Body of pancreas (tissue), 4 donors: ENCODE measurements at regions not wholly inside any gene's neighbourhood (a gene's known extent, or its start where the extent isn't known, plus 50 kb on each side); places are given as distances from the start of the nearest gene placed in this dataset.

Source experiments
- POLR2A ChIP-seq, 3 donors: fragments of 450-650 bp; IDR thresholded peaks; one replicate each; pipeline ENCODE4 v1.6.1; 2016; ENCODE audit warnings: antibody characterized with exemption in 3 of 3, mild to moderate bottlenecking in 2 of 3
- TF ChIP-seq, protein P1 (sequence below), 7 experiments: fragments of 450-650 bp in 4 of 7; fragments of 200-600 bp in 3 of 7; sonication (generic) in 3 of 7; IDR thresholded peaks; one replicate each; pipeline ENCODE4 v1.5.1; 2016 to 2019; ENCODE audit warnings: antibody characterized with exemption in 7 of 7

GRCh38 chr12:24175284-24175683 lies 225.8 kb upstream of the SOX5 start:
- TF ChIP-seq, protein P1, sequence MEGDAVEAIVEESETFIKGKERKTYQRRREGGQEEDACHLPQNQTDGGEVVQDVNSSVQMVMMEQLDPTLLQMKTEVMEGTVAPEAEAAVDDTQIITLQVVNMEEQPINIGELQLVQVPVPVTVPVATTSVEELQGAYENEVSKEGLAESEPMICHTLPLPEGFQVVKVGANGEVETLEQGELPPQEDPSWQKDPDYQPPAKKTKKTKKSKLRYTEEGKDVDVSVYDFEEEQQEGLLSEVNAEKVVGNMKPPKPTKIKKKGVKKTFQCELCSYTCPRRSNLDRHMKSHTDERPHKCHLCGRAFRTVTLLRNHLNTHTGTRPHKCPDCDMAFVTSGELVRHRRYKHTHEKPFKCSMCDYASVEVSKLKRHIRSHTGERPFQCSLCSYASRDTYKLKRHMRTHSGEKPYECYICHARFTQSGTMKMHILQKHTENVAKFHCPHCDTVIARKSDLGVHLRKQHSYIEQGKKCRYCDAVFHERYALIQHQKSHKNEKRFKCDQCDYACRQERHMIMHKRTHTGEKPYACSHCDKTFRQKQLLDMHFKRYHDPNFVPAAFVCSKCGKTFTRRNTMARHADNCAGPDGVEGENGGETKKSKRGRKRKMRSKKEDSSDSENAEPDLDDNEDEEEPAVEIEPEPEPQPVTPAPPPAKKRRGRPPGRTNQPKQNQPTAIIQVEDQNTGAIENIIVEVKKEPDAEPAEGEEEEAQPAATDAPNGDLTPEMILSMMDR (IDR thresholded peaks at IDR 0.05): no peak
- TF ChIP-seq POLR2A (IDR thresholded peaks at IDR 0.05): no peak
